Liver (tissue), 2 donors: ENCODE measurements at regions not wholly inside any gene's neighbourhood (a gene's known extent, or its start where the extent isn't known, plus 50 kb on each side); places are given as distances from the start of the nearest gene placed in this dataset.

Source experiments
- TF ChIP-seq, protein P1 (sequence below): IDR thresholded peaks from 2 replicates; pipeline ENCODE4 v1.6.1; 2016; ENCODE audit warnings: antibody characterized with exemption
- TF ChIP-seq, protein P2 (sequence below): fragments of 150-350 bp; IDR thresholded peaks from 2 replicates; pipeline ENCODE4 v1.5.1; 2017; ENCODE audit warnings: improper control_type of control experiment, low read depth, low read length; ENCODE audit not compliant: missing input control
- donor health status: healthy.

DNA sequence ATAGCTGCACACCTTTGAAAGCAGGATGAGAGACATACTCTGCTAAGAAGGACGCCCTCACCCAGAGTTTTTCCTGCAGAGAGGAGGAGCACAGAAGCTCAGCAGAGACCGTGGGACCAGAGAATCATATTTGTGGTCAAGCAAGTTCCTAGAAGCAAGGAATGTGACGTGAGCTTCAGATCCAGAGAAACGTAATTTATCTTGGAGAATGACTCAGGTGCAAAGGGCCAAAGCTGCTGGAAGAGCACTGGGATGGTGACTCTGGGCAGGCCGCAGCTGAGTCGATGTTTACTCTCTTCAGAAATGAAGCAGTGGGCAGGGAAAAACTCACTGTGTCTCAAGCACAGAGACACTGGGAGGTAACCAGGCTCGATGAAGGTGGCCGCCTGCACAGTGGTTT lies 50.1 kb upstream of the IGFBP2 start (continued):
- TF ChIP-seq, protein P1, sequence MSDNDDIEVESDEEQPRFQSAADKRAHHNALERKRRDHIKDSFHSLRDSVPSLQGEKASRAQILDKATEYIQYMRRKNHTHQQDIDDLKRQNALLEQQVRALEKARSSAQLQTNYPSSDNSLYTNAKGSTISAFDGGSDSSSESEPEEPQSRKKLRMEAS: no peak
- TF ChIP-seq, protein P2, sequence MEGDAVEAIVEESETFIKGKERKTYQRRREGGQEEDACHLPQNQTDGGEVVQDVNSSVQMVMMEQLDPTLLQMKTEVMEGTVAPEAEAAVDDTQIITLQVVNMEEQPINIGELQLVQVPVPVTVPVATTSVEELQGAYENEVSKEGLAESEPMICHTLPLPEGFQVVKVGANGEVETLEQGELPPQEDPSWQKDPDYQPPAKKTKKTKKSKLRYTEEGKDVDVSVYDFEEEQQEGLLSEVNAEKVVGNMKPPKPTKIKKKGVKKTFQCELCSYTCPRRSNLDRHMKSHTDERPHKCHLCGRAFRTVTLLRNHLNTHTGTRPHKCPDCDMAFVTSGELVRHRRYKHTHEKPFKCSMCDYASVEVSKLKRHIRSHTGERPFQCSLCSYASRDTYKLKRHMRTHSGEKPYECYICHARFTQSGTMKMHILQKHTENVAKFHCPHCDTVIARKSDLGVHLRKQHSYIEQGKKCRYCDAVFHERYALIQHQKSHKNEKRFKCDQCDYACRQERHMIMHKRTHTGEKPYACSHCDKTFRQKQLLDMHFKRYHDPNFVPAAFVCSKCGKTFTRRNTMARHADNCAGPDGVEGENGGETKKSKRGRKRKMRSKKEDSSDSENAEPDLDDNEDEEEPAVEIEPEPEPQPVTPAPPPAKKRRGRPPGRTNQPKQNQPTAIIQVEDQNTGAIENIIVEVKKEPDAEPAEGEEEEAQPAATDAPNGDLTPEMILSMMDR: no peak
